ENCODE measurements at regions not wholly inside any gene's neighbourhood (a gene's known extent, or its start where the extent isn't known, plus 50 kb on each side); places are given as distances from the start of the nearest gene placed in this dataset.
A peak's percentile ranks its signal among the peaks of the same experiment; 100 is the strongest.

DNA sequence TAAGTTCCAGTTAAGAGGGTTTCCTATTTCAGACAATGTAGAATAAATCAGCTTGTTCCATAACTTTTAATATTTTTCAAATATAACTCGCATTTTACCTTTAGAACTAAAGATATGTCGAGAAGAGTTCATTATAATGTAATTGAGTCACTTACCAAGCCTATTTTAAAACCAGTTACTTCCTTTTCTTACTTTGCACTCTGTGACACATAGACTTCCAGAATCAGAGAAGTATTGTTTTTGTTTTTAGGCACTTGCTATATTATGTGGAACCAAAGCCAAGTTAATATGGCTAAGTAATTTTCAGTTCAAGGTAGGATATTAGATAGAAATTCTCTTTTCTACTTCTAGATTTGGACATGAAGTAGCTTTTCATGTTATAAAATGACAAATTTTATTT lies 182.7 kb upstream of the PRPS1L1 start:
- no peaks in the 10 kb centered on the region for H3K4me1 ChIP-seq

DNA sequence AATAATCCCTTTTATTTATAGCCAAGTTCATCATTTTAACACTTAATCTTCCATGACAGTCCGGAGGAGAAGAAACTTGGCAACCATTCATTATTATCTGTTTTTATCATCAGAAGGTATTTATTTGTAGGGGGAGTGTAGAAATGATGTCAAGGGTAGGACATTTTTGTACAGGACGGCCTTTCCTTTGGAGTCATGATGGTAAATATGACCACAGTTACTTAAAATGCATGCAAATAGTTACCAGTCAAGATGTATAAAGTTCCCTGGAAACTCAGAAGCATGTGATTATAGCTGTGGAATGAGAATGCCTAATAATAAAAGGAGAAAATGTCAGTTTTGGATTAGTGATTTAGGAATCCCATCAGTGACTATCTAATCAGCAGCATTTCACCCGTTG lies 183.1 kb upstream of the PRPS1L1 start:
- H3K4me1 ChIP-seq = no peaks in the 10 kb centered on the region
- DNase-seq (no peak), ATAC-seq (no peak), FAIRE-seq (no peak)
- no peak overlapping the region for H3K27ac ChIP-seq
- intact Hi-C loops (cut with DNase I) = no loop called here
- no peaks in the 10 kb centered on the region for H3K9me3 ChIP-seq
- no peaks in the 10 kb centered on the region for H3K36me3 ChIP-seq
- TF ChIP-seq, protein P1, sequence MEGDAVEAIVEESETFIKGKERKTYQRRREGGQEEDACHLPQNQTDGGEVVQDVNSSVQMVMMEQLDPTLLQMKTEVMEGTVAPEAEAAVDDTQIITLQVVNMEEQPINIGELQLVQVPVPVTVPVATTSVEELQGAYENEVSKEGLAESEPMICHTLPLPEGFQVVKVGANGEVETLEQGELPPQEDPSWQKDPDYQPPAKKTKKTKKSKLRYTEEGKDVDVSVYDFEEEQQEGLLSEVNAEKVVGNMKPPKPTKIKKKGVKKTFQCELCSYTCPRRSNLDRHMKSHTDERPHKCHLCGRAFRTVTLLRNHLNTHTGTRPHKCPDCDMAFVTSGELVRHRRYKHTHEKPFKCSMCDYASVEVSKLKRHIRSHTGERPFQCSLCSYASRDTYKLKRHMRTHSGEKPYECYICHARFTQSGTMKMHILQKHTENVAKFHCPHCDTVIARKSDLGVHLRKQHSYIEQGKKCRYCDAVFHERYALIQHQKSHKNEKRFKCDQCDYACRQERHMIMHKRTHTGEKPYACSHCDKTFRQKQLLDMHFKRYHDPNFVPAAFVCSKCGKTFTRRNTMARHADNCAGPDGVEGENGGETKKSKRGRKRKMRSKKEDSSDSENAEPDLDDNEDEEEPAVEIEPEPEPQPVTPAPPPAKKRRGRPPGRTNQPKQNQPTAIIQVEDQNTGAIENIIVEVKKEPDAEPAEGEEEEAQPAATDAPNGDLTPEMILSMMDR (IDR thresholded peaks at IDR 0.05) = no peak
- 56 to 67% methylated on average over 3 of the region's 3 CpGs for WGBS, 2 donors
- H3K27me3 ChIP-seq = no peaks in the 10 kb centered on the region
- no peak overlapping the region for H3K4me3 ChIP-seq

More for the DNA sequence above, 182.7 kb upstream of the PRPS1L1 start:
- intact Hi-C loops (cut with DNase I) = no loop called here
- ATAC-seq (no peak), FAIRE-seq (no peak), DNase-seq (no peak)
- TF ChIP-seq, protein P1 (IDR thresholded peaks at IDR 0.05) = no peak
- Histone ChIP-seq H3K27ac (no peak overlapping the region), H3K4me3 (no peak overlapping the region), H3K27me3 (no peaks in the 10 kb centered on the region), H3K9me3 (no peaks in the 10 kb centered on the region), H3K36me3 (no peaks in the 10 kb centered on the region)
- WGBS, 2 donors = 76 to 83% methylated on average over 2 of the region's 2 CpGs

DNA sequence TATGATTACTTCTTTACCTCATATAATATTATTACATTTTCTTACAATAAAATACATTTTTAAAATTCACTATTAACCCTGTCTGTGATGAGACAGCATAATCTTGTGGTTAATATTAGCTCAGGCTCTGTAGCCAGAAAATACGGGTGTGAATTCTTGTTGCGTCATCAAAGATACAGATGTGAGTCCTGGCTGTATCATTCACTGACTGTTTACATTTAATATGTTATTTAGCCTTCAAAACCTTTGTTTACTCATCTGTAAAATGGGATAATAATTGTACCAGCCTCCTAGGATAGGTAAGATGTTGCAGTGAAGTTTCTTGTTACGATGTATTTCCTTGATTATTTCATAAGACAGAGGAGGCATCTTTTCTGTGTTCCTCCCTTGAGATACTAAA lies 184.7 kb upstream of the PRPS1L1 start:
- Histone ChIP-seq H3K4me3 (no peak overlapping the region), H3K27ac (no peak overlapping the region), H3K36me3 (no peaks in the 10 kb centered on the region), H3K4me1 (no peaks in the 10 kb centered on the region), H3K27me3 (no peaks in the 10 kb centered on the region), H3K9me3 (no peaks in the 10 kb centered on the region)
- WGBS, 2 donors = 44 to 63% methylated on average over 3 of the region's 3 CpGs
- TF ChIP-seq, protein P1 (IDR thresholded peaks at IDR 0.05) = no peak
- intact Hi-C loops (cut with DNase I) = no loop called here
- ATAC-seq (no peak), FAIRE-seq (no peak), DNase-seq (no peak)

DNA sequence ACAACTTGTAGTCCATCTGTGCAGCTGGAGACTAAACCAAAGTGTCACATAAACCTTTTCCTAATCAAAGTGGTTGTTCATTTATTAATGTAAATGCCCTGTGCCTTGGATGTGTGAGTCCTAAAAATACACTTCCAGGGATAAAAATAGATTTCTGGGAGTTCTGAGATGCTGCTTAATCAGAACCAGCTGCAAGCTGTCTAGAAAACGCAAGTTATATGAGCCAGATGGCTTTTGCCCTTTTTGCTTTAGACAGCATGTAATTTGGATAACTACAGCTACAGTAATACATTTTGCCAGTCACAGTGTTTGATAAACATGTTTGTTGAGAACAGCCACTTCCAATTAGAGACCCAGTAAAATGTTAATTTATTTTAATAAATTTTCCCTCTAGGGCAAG lies 185.1 kb upstream of the PRPS1L1 start:
- TF ChIP-seq, protein P1 (IDR thresholded peaks at IDR 0.05) = no peak
- H3K4me3 ChIP-seq = no peak overlapping the region
- 0 to 26% methylated on average over 1 of the region's 1 CpG for WGBS, 2 donors
- H3K9me3 ChIP-seq = no peaks in the 10 kb centered on the region
- intact Hi-C loops (cut with DNase I) = no loop called here
- no peaks in the 10 kb centered on the region for H3K36me3 ChIP-seq
- H3K27me3 ChIP-seq = no peaks in the 10 kb centered on the region
- FAIRE-seq (no peak), ATAC-seq (peak in 2 of 4 donors; percentile 21 to 46), DNase-seq (no peak)
- H3K4me1 ChIP-seq = no peaks in the 10 kb centered on the region
- no peak overlapping the region for H3K27ac ChIP-seq

DNA sequence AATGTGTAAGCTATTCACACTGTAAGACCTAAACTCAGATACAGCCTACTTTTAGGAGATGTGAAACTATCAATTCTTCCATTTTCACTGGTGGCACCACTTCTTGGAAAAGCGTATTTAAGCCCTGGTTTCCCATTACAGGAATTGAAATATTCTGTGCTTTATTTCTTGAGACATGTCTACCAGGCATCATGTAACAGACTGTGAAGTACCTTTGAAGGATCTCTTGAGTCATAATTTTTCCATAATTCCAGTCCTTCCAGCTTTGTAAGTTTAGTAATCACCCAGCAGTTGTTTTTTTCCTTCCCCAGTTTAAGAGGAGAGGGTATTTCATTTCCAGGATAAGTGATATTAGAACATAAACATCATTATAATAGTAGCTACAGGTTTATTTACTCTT lies 186.0 kb upstream of the PRPS1L1 start:
- no peak for ATAC-seq
- TF ChIP-seq, protein P1 (IDR thresholded peaks at IDR 0.05) = no peak
- 66 to 78% methylated on average over 1 of the region's 1 CpG for WGBS, 2 donors
- Histone ChIP-seq H3K36me3 (no peaks in the 10 kb centered on the region), H3K9me3 (no peaks in the 10 kb centered on the region), H3K27ac (no peak overlapping the region), H3K4me3 (no peak overlapping the region), H3K27me3 (no peaks in the 10 kb centered on the region), H3K4me1 (no peaks in the 10 kb centered on the region)
- no peak for DNase-seq
- FAIRE-seq = no peak
- intact Hi-C loops (cut with DNase I) = no loop called here

Data from pancreas (tissue), 10 donors.